Esophagus squamous epithelium (tissue), 4 donors: ENCODE measurements at regions not wholly inside any gene's neighbourhood (a gene's known extent, or its start where the extent isn't known, plus 50 kb on each side); places are given as distances from the start of the nearest gene placed in this dataset.

Experiments used
- POLR2A ChIP-seq, 4 donors: fragments of 450-650 bp; IDR thresholded peaks; one replicate each; pipeline ENCODE4 v1.6.1; 2017; ENCODE audit warnings: antibody characterized with exemption in 4 of 4, mild to moderate bottlenecking in 4 of 4, moderate library complexity in 3 of 4
- TF ChIP-seq, protein P1 (sequence below), 6 experiments: fragments of 450-650 bp in 4 of 6; fragments of 200-600 bp in 2 of 6; sonication (generic) in 2 of 6; IDR thresholded peaks; one replicate each; pipeline ENCODE4 v1.5.1; 2016 to 2019; ENCODE audit warnings: antibody characterized with exemption in 6 of 6, mild to moderate bottlenecking in 4 of 6, moderate library complexity in 4 of 6

GRCh38 chr21:15159382-15160020 is 94.7 kb upstream of the NRIP1 start:
- TF ChIP-seq, protein P1, sequence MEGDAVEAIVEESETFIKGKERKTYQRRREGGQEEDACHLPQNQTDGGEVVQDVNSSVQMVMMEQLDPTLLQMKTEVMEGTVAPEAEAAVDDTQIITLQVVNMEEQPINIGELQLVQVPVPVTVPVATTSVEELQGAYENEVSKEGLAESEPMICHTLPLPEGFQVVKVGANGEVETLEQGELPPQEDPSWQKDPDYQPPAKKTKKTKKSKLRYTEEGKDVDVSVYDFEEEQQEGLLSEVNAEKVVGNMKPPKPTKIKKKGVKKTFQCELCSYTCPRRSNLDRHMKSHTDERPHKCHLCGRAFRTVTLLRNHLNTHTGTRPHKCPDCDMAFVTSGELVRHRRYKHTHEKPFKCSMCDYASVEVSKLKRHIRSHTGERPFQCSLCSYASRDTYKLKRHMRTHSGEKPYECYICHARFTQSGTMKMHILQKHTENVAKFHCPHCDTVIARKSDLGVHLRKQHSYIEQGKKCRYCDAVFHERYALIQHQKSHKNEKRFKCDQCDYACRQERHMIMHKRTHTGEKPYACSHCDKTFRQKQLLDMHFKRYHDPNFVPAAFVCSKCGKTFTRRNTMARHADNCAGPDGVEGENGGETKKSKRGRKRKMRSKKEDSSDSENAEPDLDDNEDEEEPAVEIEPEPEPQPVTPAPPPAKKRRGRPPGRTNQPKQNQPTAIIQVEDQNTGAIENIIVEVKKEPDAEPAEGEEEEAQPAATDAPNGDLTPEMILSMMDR (IDR thresholded peaks at IDR 0.05), result no peak
- TF ChIP-seq POLR2A (IDR thresholded peaks at IDR 0.05), result no peak
